Neural crest cell (in vitro differentiated cells): ENCODE measurements at regions not wholly inside any gene's neighbourhood (a gene's known extent, or its start where the extent isn't known, plus 50 kb on each side); places are given as distances from the start of the nearest gene placed in this dataset.

Experiments used
- DNase-seq: peaks from one replicate; pipeline ENCODE4 v3.0.0; 2021; ENCODE audit warnings: low read depth, mixed read lengths, low spot score
- H3K27ac Mint-ChIP-seq: one replicate; pipeline ENCODE4 v1.8.0; 2021; ENCODE audit warnings: mild to moderate bottlenecking, mixed read lengths; ENCODE audit not compliant: unreplicated experiment
- H3K27me3 Mint-ChIP-seq: 2 replicates; pipeline ENCODE4 v1.8.0; 2021; ENCODE audit warnings: low read depth, mild to moderate bottlenecking, mixed read lengths
- H3K36me3 Mint-ChIP-seq: 2 replicates; pipeline ENCODE4 v1.8.0; 2021; ENCODE audit warnings: low read depth, mild to moderate bottlenecking, mixed read lengths
- H3K4me1 Mint-ChIP-seq: 2 replicates; pipeline ENCODE4 v1.8.0; 2021; ENCODE audit warnings: mixed read lengths
- H3K4me3 Mint-ChIP-seq: one replicate; pipeline ENCODE4 v1.8.0; 2021; ENCODE audit warnings: mild to moderate bottlenecking, mixed read lengths
- H3K9me3 Mint-ChIP-seq: 2 replicates; pipeline ENCODE4 v1.8.0; 2021; ENCODE audit warnings: mixed read lengths
- TF ChIP-seq, protein P1 (sequence below): fragments of 200-600 bp; sonication (generic); conservative IDR thresholded peaks from 2 replicates; pipeline ENCODE4 v1.5.0; 2021; ENCODE audit warnings: antibody characterized with exemption, mild to moderate bottlenecking

DNA sequence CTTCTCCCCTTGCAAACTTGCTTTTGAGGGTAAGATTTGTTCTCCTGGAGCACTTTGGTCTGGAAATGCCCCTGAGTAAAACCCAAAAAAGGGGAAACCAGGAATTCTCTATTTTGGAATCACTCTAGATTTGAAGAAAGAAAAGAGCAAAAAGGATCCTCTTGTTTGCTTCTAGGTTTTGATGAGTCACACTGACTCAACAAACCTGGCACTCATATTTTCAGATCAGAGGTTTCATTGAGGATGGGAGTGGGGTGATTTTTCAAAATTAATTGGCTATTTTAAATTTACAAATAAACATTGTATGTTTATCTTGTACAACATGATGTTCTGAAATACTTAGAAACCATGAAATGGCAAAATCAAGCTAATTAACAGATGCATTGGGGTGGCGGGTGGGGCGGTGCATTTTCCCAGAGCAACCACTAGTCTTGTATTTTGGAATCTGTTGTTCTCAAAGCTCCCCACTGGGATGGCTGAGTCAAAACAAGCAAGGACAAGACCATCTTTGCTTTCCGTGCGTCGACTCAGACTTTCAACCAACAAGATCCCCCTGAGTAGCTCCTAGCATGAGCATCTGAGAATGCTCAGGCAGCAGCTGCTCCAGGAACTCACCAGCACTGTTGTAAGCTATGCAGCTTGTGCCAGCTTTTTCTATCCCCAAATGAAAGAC, 451.4 kb downstream of the WDR72 start:
- DNase-seq = no peak

DNA sequence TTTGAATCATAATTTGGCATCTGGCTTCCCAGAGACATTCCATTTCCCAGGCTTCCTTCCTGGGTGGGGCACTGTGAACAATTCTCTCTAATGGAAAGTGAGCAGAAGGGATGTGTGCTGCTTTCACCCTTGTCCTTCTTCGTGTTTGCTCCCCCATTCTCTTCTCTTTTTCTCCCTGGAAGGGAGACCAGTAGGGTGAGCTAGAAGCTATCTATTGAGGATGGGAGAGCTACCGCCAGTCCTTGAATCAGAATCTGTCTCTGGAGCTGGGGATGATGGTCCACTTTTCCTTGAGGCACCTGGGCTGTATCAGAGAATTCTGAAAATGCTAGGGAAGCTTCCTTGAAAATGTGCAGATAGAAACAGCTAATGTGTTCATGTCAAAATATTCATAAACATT, 453.9 kb downstream of the WDR72 start:
- Mint-ChIP-seq H3K27ac (no peak overlapping the region), H3K27me3 (no peaks in the 10 kb centered on the region), H3K4me3 (no peak overlapping the region), H3K9me3 (no peaks in the 10 kb centered on the region), H3K4me1 (no peaks in the 10 kb centered on the region), H3K36me3 (no peaks in the 10 kb centered on the region)
- no peak for DNase-seq
- TF ChIP-seq, protein P1, sequence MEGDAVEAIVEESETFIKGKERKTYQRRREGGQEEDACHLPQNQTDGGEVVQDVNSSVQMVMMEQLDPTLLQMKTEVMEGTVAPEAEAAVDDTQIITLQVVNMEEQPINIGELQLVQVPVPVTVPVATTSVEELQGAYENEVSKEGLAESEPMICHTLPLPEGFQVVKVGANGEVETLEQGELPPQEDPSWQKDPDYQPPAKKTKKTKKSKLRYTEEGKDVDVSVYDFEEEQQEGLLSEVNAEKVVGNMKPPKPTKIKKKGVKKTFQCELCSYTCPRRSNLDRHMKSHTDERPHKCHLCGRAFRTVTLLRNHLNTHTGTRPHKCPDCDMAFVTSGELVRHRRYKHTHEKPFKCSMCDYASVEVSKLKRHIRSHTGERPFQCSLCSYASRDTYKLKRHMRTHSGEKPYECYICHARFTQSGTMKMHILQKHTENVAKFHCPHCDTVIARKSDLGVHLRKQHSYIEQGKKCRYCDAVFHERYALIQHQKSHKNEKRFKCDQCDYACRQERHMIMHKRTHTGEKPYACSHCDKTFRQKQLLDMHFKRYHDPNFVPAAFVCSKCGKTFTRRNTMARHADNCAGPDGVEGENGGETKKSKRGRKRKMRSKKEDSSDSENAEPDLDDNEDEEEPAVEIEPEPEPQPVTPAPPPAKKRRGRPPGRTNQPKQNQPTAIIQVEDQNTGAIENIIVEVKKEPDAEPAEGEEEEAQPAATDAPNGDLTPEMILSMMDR = no peak

More for the DNA sequence above, 451.4 kb downstream of the WDR72 start:
- Mint-ChIP-seq H3K4me1 (peaks cover 4% of the 10 kb centered on the region), H3K9me3 (no peaks in the 10 kb centered on the region), H3K36me3 (no peaks in the 10 kb centered on the region), H3K27me3 (no peaks in the 10 kb centered on the region), H3K27ac (no peak overlapping the region), H3K4me3 (no peak overlapping the region)
- TF ChIP-seq, protein P1 = no peak

DNA sequence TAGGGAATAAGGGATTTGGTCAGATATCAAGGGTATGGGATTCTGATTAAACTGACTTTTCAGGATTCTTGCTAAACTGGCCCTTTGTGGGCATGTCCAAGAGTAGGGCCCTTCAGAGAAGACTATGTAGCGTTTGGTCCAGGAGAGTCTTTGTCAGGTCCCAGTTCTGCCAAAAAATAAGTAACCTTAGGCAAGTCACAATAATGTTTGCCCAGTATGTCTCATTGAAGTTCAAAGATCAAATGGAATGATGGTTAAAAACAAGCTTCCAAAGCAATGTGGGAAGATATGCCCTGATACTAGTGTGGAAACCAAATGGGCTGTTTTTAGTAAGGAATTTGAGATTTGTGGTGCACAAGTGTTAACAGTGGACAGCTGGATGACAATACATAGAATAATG, 454.4 kb downstream of the WDR72 start:
- Mint-ChIP-seq H3K9me3 (no peaks in the 10 kb centered on the region), H3K36me3 (no peaks in the 10 kb centered on the region), H3K27ac (no peak overlapping the region), H3K27me3 (no peaks in the 10 kb centered on the region), H3K4me3 (no peak overlapping the region), H3K4me1 (no peaks in the 10 kb centered on the region)
- TF ChIP-seq, protein P1 = no peak
- DNase-seq = no peak

DNA sequence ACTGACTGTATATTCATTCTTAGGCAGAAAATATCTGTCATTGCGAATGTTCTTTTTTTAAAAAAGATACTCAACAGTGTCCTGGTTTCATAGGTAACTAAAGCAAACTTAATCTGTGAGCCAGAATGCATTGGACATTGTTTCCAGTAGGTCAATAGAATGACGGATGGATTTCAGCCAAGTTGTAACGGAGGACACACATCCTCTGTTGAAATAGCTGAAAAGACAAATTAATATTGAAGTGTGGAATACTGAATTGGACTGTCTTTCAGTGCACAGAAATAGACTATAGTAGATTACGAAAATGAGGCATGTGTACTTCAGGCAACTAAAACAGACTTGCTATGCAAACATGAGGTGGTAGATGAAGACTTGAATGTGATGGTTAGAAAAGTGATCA, 461.6 kb downstream of the WDR72 start:
- Mint-ChIP-seq H3K36me3 (no peaks in the 10 kb centered on the region), H3K9me3 (no peaks in the 10 kb centered on the region), H3K27me3 (peaks cover 2% of the 10 kb centered on the region), H3K27ac (no peak overlapping the region), H3K4me1 (no peaks in the 10 kb centered on the region), H3K4me3 (no peak overlapping the region)
- DNase-seq = no peak
- TF ChIP-seq, protein P1 = no peak

DNA sequence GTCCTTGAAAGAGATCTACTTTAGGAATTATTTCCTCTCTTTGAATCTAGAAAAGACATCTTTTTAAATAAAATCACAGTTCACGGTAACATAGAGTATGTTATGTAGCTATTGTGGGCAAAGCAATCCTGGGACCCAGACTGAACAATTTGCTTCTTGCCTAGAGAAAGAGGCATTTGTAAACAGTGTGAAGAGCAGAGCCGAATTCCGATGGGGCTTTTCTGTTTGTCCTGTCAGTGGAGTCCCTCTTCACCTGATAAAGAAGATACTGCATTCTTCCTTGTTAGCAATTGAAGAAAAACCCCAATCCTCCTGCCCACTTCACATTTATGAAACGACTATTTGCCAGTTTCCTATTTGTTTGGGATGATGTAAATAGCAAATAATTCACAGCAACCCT, 462.9 kb downstream of the WDR72 start:
- Mint-ChIP-seq H3K4me3 (no peak overlapping the region), H3K27ac (no peak overlapping the region), H3K4me1 (no peaks in the 10 kb centered on the region), H3K9me3 (no peaks in the 10 kb centered on the region), H3K27me3 (peaks cover 2% of the 10 kb centered on the region), H3K36me3 (no peaks in the 10 kb centered on the region)
- TF ChIP-seq, protein P1 = no peak
- no peak for DNase-seq
